ENCODE measurements at regions not wholly inside any gene's neighbourhood (a gene's known extent, or its start where the extent isn't known, plus 50 kb on each side); places are given as distances from the start of the nearest gene placed in this dataset.
A peak's percentile ranks its signal among the peaks of the same experiment; 100 is the strongest.

GRCh38 chr2:60339286-60339685 is 214.2 kb downstream of the BCL11A start:
- Histone ChIP-seq H3K27ac (ENCODE audit: low read depth, low read length) (no peak overlapping the region), H2AFZ (ENCODE audit: low read depth, low read length, severe bottlenecking) (no peak overlapping the region), H3F3A (ENCODE audit: insufficient read depth) (no peaks in the 10 kb centered on the region; the same call in 1 of the 2 replicates), H3K36me3 (ENCODE audit: low read length) (no peaks in the 10 kb centered on the region), H3K79me2 (ENCODE audit: insufficient read depth, low read length) (no peaks in the 10 kb centered on the region), H3K4me3 (ENCODE audit: insufficient read depth, low read length, poor library complexity, severe bottlenecking) (no peak overlapping the region), H3K9ac (ENCODE audit: low read length) (no peak overlapping the region), H3K9me2 (replicated peaks; ENCODE audit: insufficient read depth, low read length) (no peaks in the 10 kb centered on the region), H3K9me3 (ENCODE audit: insufficient read depth, low read length) (no peaks in the 10 kb centered on the region), H3K4me2 (ENCODE audit: low read depth, low read length, poor library complexity, severe bottlenecking) (no peak overlapping the region), H4K20me1 (ENCODE audit: low read depth, low read length) (no peaks in the 10 kb centered on the region), H3K27me3 (ENCODE audit: low read length) (no peaks in the 10 kb centered on the region)
- TF ChIP-seq CTCF (IDR thresholded peaks at IDR 0.05; ENCODE audit: insufficient read depth, low read length, poor library complexity, severe bottlenecking) (no peak), EZH2phosphoT487 (conservative IDR thresholded peaks at IDR 0.05; ENCODE audit: low read length) (no peak)

GRCh38 chr2:60337142-60337497 is 216.3 kb downstream of the BCL11A start:
- H3K79me2 ChIP-seq (ENCODE audit: insufficient read depth, low read length): no peaks in the 10 kb centered on the region
- H3K9me3 ChIP-seq (ENCODE audit: insufficient read depth, low read length): no peaks in the 10 kb centered on the region
- TF ChIP-seq EZH2phosphoT487 (conservative IDR thresholded peaks at IDR 0.05; ENCODE audit: low read length) (no peak), CTCF (IDR thresholded peaks at IDR 0.05; ENCODE audit: insufficient read depth, low read length, poor library complexity, severe bottlenecking) (peak; percentile 39)
- H3K27ac ChIP-seq (ENCODE audit: low read depth, low read length): peak overlapping the region; percentile 74
- no peaks in the 10 kb centered on the region for H3K9me2 ChIP-seq (replicated peaks; ENCODE audit: insufficient read depth, low read length)
- H3K36me3 ChIP-seq (ENCODE audit: low read length): no peaks in the 10 kb centered on the region
- peak overlapping the region; percentile 56 for H2AFZ ChIP-seq (ENCODE audit: low read depth, low read length, severe bottlenecking)
- no peak overlapping the region for H3K4me3 ChIP-seq (ENCODE audit: insufficient read depth, low read length, poor library complexity, severe bottlenecking)
- no peaks in the 10 kb centered on the region for H3F3A ChIP-seq (ENCODE audit: insufficient read depth)
- H3K27me3 ChIP-seq (ENCODE audit: low read length): no peaks in the 10 kb centered on the region
- H3K4me2 ChIP-seq (ENCODE audit: low read depth, low read length, poor library complexity, severe bottlenecking): peak overlapping the region; percentile 54
- H4K20me1 ChIP-seq (ENCODE audit: low read depth, low read length): no peaks in the 10 kb centered on the region
- H3K9ac ChIP-seq (ENCODE audit: low read length): peak overlapping the region; percentile 42

- Histone ChIP-seq H3K4me2 (ENCODE audit: low read depth, low read length, poor library complexity, severe bottlenecking) (peak overlapping the region; percentile 54), H3K9me2 (replicated peaks; ENCODE audit: insufficient read depth, low read length) (no peaks in the 10 kb centered on the region), H4K20me1 (ENCODE audit: low read depth, low read length) (no peaks in the 10 kb centered on the region), H3K9ac (ENCODE audit: low read length) (peak overlapping the region; percentile 42), H3K36me3 (ENCODE audit: low read length) (no peaks in the 10 kb centered on the region), H3K27ac (ENCODE audit: low read depth, low read length) (peak overlapping the region; percentile 74), H3F3A (ENCODE audit: insufficient read depth) (no peaks in the 10 kb centered on the region), H3K27me3 (ENCODE audit: low read length) (no peaks in the 10 kb centered on the region), H3K79me2 (ENCODE audit: insufficient read depth, low read length) (no peaks in the 10 kb centered on the region), H3K4me3 (ENCODE audit: insufficient read depth, low read length, poor library complexity, severe bottlenecking) (peak overlapping the region; percentile 5), H3K9me3 (ENCODE audit: insufficient read depth, low read length) (no peaks in the 10 kb centered on the region), H2AFZ (ENCODE audit: low read depth, low read length, severe bottlenecking) (peak overlapping the region; percentile 56)
- TF ChIP-seq EZH2phosphoT487 (conservative IDR thresholded peaks at IDR 0.05; ENCODE audit: low read length) (no peak), CTCF (IDR thresholded peaks at IDR 0.05; ENCODE audit: insufficient read depth, low read length, poor library complexity, severe bottlenecking) (peak; percentile 24)
Observed at GRCh38 chr2:60336442-60337141, 216.9 kb downstream of the BCL11A start.
